Lung (tissue), 11 donors: ENCODE measurements at regions not wholly inside any gene's neighbourhood (a gene's known extent, or its start where the extent isn't known, plus 50 kb on each side); places are given as distances from the start of the nearest gene placed in this dataset.

Source experiments
- ATAC-seq: fragments of 200-7000 bp; cut with Tn5 transposase; one replicate; pipeline ENCODE4 v1.9.1; 2020; ENCODE audit warnings: moderate number of reproducible peaks; ENCODE audit not compliant: insufficient read depth, low FRiP score
- DNase-seq, 3 donors: peaks; one replicate each; pipeline ENCODE4 v3.0.0-alpha.2; 2013 to 2017
- H3K27ac ChIP-seq, 2 donors: one replicate each; pipeline ENCODE4 v1.5.1; 2013; ENCODE audit warnings: mild to moderate bottlenecking in 2 of 2, moderate library complexity in 2 of 2, control low read depth in 1 of 2, inconsistent platforms in 1 of 2, low read depth in 1 of 2, low read length in 1 of 2
- H3K27me3 ChIP-seq, 3 donors: one replicate each; pipeline ENCODE4 v1.5.1; 2013; ENCODE audit warnings: low read length in 2 of 3; ENCODE audit not compliant: control insufficient read depth in 3 of 3, insufficient read depth in 3 of 3
- H3K36me3 ChIP-seq, 4 donors: one replicate each; pipeline ENCODE4 v1.5.1; 2013; ENCODE audit warnings: low read length in 4 of 4, mild to moderate bottlenecking in 1 of 4, moderate library complexity in 1 of 4; ENCODE audit not compliant: control insufficient read depth in 4 of 4, insufficient read depth in 4 of 4
- H3K4me1 ChIP-seq, 5 donors: one replicate each; pipeline ENCODE4 v1.5.1; 2013; ENCODE audit warnings: low read length in 5 of 5, mild to moderate bottlenecking in 2 of 5, moderate library complexity in 1 of 5; ENCODE audit not compliant: control insufficient read depth in 5 of 5, insufficient read depth in 5 of 5
- H3K4me3 ChIP-seq: one replicate; pipeline ENCODE4 v1.5.1; 2013; ENCODE audit warnings: mild to moderate bottlenecking, control low read depth, moderate library complexity
- H3K9ac ChIP-seq, 2 donors: one replicate each; pipeline ENCODE4 v1.5.1; 2013; ENCODE audit warnings: low read length in 2 of 2, control low read depth in 1 of 2; ENCODE audit not compliant: insufficient read depth in 1 of 2
- H3K9me3 ChIP-seq, 4 donors: one replicate each; pipeline ENCODE4 v1.5.1; 2013; ENCODE audit warnings: low read length in 3 of 4, mild to moderate bottlenecking in 1 of 4, moderate library complexity in 1 of 4; ENCODE audit not compliant: control insufficient read depth in 4 of 4, insufficient read depth in 3 of 4
- CTCF ChIP-seq: IDR thresholded peaks from 2 replicates; pipeline ENCODE4 v1.5.1; 2012; ENCODE audit warnings: mild to moderate bottlenecking; ENCODE audit errors: control extremely low read depth, extremely low read depth
- WGBS, 2 donors: extraction: QIAGEN DNeasy Blood & Tissue Kit; methylation state at CpG; one replicate each; pipeline ENCODE4 v1.1.7; 2013; 5-methylcytosine and 5-hydroxymethylcytosine counted together
- donor health status: control.
- donor health status: control.
- donor health status: Bipolar disorder and iron deficiency.
- donor health status: healthy.
- donor health status: DM: yes; HTN: yes; CAD: no.

- Histone ChIP-seq H3K36me3 (no peaks in the 10 kb centered on the region), H3K27ac (no peak overlapping the region), H3K4me1 (peaks cover 0 to 1% (median 0%) of the 10 kb centered on the region in 5 donors), H3K9me3 (peaks cover 0 to 9% (median 0%) of the 10 kb centered on the region in 4 donors), H3K9ac (no peak overlapping the region), H3K4me3 (no peak overlapping the region), H3K27me3 (peaks cover 0 to 5% (median 0%) of the 10 kb centered on the region in 3 donors)
- DNase-seq (no peak), ATAC-seq (no peak)
- WGBS, 2 donors, result 68 to 71% methylated on average over 10 of the region's 10 CpGs
- TF ChIP-seq CTCF, result no peak
Measured at GRCh38 chr3:127383656-127384179, 95.9 kb upstream of the PRR20G start.

DNA sequence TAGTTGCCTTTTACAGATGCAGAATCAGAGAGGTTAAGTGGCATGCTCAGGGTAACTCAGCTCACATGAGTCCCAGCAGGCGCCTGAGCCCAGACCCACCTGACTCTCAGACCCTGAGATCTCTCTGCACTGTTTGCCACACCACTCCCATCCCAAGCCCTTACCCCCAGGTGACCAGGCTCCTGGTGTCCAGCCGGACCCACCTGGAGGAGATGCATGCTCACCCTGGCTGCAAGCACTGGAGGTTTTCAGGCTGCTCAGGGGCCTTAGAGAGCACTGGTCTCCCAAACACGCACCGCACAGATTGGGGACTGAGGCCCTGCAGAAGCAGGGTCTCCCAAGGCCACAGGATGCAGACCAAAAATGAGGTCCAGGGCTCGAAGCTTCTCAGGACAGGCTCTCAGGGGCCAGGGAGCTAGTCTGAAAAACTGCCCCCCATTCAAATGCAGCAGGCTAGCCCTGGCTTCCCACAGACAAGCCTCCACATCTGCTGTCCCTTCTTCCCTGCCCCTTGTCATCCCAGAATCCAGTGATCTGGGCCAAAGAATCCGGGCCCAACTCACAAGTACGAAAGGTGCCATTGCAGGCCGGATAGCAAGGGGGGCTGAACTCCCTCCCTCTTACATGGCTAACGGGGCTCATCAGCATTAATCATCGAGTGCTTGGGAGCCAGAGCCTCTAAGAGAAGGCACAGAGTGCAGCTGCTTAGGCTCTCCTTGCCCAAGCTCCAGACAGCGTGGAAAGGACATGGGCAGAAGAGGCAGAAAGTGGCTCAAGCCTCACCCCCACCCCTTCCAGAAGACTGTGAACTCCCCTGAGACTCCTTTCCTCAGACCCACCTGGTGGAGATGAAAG lies 90.2 kb upstream of the PRR20G start:
- H3K36me3 ChIP-seq, result no peaks in the 10 kb centered on the region
- H3K27ac ChIP-seq, result no peak overlapping the region
- WGBS, 2 donors, result 80 to 81% methylated on average over 11 of the region's 11 CpGs
- no peak for ATAC-seq
- H3K4me1 ChIP-seq, result no peaks in the 10 kb centered on the region
- peaks cover 0 to 2% (median 0%) of the 10 kb centered on the region in 3 donors for H3K27me3 ChIP-seq
- DNase-seq, result no peak
- no peak overlapping the region for H3K9ac ChIP-seq
- H3K9me3 ChIP-seq, result peaks cover 0 to 14% (median 4%) of the 10 kb centered on the region in 4 donors
- no peak for TF ChIP-seq CTCF
- H3K4me3 ChIP-seq, result no peak overlapping the region

DNA sequence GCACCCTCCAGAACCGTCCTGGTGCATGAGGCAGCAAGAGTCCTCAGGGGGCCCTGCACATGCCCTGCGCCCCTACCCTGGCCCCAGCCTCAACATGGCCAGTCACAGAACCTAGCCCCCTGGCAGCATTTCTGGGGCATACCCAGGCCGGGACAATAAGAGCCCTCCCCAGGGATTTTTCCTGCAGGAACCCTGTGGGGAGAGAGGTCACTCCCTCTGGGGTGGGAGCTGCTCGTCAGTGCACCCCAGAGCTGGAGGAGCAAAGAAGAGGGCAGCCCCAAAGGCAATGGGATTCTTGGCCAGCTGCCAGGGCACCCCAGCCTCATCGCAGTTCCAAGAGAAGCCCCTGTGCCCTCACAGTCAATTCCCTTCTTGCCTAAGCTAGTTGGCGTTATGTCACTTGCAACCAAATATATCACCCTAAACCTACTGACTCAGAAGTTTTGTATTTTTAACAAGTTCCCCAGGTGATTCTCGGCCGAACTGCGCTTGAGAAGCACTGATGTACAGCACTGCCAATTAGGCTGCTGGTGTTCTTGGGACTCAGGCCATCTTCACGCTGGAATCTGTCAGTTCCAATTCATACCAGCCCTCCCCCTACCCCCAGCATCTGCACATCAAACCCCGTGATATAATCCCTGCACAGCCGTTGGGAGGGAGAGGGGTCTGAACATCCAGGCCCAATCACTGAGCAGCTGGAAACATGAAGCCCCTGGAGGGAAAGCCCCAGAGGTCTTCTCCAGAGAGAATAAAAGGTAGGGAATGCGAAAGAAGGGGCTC lies 87.5 kb upstream of the PRR20G start:
- WGBS, 2 donors, result 79 to 82% methylated on average over 13 of the region's 13 CpGs
- Histone ChIP-seq H3K4me1 (no peaks in the 10 kb centered on the region), H3K36me3 (no peaks in the 10 kb centered on the region), H3K27ac (no peak overlapping the region), H3K27me3 (peaks cover 0 to 3% (median 2%) of the 10 kb centered on the region in 3 donors), H3K9me3 (peaks cover 0 to 9% (median 4%) of the 10 kb centered on the region in 4 donors), H3K9ac (no peak overlapping the region), H3K4me3 (no peak overlapping the region)
- ATAC-seq, result no peak
- no peak for DNase-seq
- no peak for TF ChIP-seq CTCF
